Caco-2 (cell line): ENCODE measurements at regions not wholly inside any gene's neighbourhood (a gene's known extent, or its start where the extent isn't known, plus 50 kb on each side); places are given as distances from the start of the nearest gene placed in this dataset.

Experiments used
- BruUV-seq: library from RNA; stranded (reverse); fragments of 400-500 nt; replicated peaks from 2 replicates; lab custom pipeline; 2021; lab: Mats Ljungman, UMichigan
- CTCF ChIA-PET: fragments of 300-600 bp; sonication (Branson Sonifier 250); formaldehyde crosslinking; loops from one replicate; lab custom pipeline; 2022; ENCODE audit warnings: antibody characterized with exemption; lab: Charles Lee
- POLR2A ChIA-PET: fragments of 300-600 bp; sonication (Branson Sonifier 250); formaldehyde crosslinking; loops from one replicate; lab custom pipeline; 2022; ENCODE audit warnings: antibody characterized with exemption; lab: Charles Lee
- DNase-seq, 2 experiments: peaks; one replicate each; pipeline versions ENCODE4 v3.0.0 to v3.0.0-alpha.2; 2020 to 2022
- H3K27me3 ChIP-seq: replicated peaks from 2 replicates; pipeline ENCODE4 v1.6.0; 2011; ENCODE audit warnings: low read length; ENCODE audit not compliant: control insufficient read depth, insufficient read depth
- H3K36me3 ChIP-seq: 2 replicates; pipeline ENCODE4 v1.5.1; 2011; ENCODE audit warnings: low read length; ENCODE audit not compliant: control insufficient read depth, insufficient read depth
- H3K4me1 ChIP-seq: fragments of 250-450 bp; sonication (Bioruptor Pico); 2 replicates; pipeline ENCODE4 v1.5.1; 2020; ENCODE audit warnings: mild to moderate bottlenecking
- H3K4me3 ChIP-seq: 2 replicates; pipeline ENCODE4 v1.5.1; 2011; ENCODE audit warnings: low read depth, mild to moderate bottlenecking, control low read depth, low read length
- H3K9me3 ChIP-seq: fragments of 250-450 bp; sonication (Bioruptor Pico); 2 replicates; pipeline ENCODE4 v1.5.1; 2020; ENCODE audit warnings: mild to moderate bottlenecking, moderate library complexity
- H3K27ac Mint-ChIP-seq: one replicate; pipeline ENCODE4 v1.8.0; 2022; ENCODE audit warnings: mixed read lengths; ENCODE audit not compliant: unreplicated experiment
- H3K27me3 Mint-ChIP-seq: one replicate; pipeline ENCODE4 v1.8.0; 2022; ENCODE audit warnings: mixed read lengths; ENCODE audit not compliant: insufficient read depth, unreplicated experiment
- H3K36me3 Mint-ChIP-seq: one replicate; pipeline ENCODE4 v1.8.0; 2022; ENCODE audit warnings: mild to moderate bottlenecking, mixed read lengths; ENCODE audit not compliant: insufficient read depth, unreplicated experiment
- H3K4me1 Mint-ChIP-seq: one replicate; pipeline ENCODE4 v1.8.0; 2022; ENCODE audit warnings: low read depth, mixed read lengths; ENCODE audit not compliant: unreplicated experiment
- H3K4me3 Mint-ChIP-seq: one replicate; pipeline ENCODE4 v1.8.0; 2022; ENCODE audit warnings: mild to moderate bottlenecking, moderate library complexity, mixed read lengths; ENCODE audit not compliant: unreplicated experiment
- H3K9me3 Mint-ChIP-seq: one replicate; pipeline ENCODE4 v1.8.0; 2022; ENCODE audit warnings: mixed read lengths; ENCODE audit not compliant: unreplicated experiment
- intact Hi-C: fragments of 100-400 bp; cut with micrococcal nuclease; formaldehyde crosslinking; loops from one replicate; pipeline ENCODE4 v1.10.0; 2022; ENCODE audit not compliant: unreplicated experiment
- TF ChIP-seq, protein P1 (sequence below), 2 experiments: fragments of 200-600 bp in 1 of 2; IDR thresholded peaks; 1 replicate in 1 of 2; 2 replicates in 1 of 2; pipeline versions ENCODE4 v1.5.1 to v1.8.0; 2011 to 2022; ENCODE audit warnings: antibody characterized with exemption in 1 of 2, control low read depth in 1 of 2, inconsistent platforms in 1 of 2, low read depth in 1 of 2, low read length in 1 of 2, mild to moderate bottlenecking in 1 of 2, moderate library complexity in 1 of 2; ENCODE audit not compliant: insufficient read depth in 1 of 2, severe bottlenecking in 1 of 2, unreplicated experiment in 1 of 2

DNA sequence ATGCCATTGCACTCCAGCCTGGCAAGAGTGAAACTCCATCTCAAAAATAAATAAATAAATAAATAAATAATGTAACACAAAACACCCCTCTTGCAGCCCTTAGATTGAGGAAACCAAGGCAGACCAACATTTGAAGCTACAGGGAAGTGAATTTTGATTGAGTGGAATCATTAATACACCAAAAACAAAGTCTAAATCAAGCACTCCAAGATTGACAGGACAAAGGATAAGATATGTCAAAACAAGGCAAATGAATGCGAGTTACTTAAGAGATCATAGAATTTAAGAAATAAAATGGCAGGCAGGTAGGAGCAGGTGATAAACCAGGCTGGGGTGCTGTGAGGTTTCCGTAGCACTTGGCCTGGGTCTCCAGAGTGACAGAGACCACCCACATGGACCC is 54.9 kb upstream of the RAB12 start:
- Histone ChIP-seq H3K27me3 (no peaks in the 10 kb centered on the region; the same call in 1 of the 2 replicates), H3K4me1 (no peaks in the 10 kb centered on the region), H3K36me3 (no peaks in the 10 kb centered on the region), H3K9me3 (no peaks in the 10 kb centered on the region), H3K4me3 (no peak overlapping the region)
- H3K27ac Mint-ChIP-seq = no peak overlapping the region
- BruUV-seq = no TSS peak
- DNase-seq = no peak
- ChIA-PET POLR2A (no interaction called here), CTCF (no interaction called here)
- no peaks in the 10 kb centered on the region for H3K9me3 Mint-ChIP-seq
- peaks cover 4% of the 10 kb centered on the region for H3K27me3 Mint-ChIP-seq
- H3K36me3 Mint-ChIP-seq = no peaks in the 10 kb centered on the region
- TF ChIP-seq, protein P1, sequence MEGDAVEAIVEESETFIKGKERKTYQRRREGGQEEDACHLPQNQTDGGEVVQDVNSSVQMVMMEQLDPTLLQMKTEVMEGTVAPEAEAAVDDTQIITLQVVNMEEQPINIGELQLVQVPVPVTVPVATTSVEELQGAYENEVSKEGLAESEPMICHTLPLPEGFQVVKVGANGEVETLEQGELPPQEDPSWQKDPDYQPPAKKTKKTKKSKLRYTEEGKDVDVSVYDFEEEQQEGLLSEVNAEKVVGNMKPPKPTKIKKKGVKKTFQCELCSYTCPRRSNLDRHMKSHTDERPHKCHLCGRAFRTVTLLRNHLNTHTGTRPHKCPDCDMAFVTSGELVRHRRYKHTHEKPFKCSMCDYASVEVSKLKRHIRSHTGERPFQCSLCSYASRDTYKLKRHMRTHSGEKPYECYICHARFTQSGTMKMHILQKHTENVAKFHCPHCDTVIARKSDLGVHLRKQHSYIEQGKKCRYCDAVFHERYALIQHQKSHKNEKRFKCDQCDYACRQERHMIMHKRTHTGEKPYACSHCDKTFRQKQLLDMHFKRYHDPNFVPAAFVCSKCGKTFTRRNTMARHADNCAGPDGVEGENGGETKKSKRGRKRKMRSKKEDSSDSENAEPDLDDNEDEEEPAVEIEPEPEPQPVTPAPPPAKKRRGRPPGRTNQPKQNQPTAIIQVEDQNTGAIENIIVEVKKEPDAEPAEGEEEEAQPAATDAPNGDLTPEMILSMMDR (IDR thresholded peaks at IDR 0.05; ENCODE audit: insufficient read depth in 1 of 2, low read depth in 1 of 2, low read length in 1 of 2, severe bottlenecking in 1 of 2, unreplicated experiment in 1 of 2) = no peak
- no peak overlapping the region for H3K4me3 Mint-ChIP-seq
- intact Hi-C loops = no loop called here
- no peaks in the 10 kb centered on the region for H3K4me1 Mint-ChIP-seq

DNA sequence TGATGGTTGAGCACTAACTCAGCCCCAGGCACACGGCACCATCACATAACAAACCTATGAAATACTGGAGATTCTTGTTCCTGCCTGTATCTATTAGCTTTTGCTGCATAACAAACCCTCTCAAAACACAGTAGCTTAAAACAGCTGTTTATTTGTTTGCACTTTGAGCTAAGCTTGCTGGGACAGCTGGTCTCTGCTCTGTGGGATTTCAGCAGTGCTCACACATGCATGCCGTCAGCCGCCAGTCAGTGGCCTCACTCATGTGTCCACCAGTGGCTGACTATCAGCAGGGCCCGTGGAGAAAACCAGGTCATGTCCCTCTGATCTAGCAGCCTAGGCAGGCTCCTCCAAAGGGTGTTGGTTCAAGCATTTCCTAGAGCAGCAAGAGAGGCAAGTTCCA is 52.8 kb upstream of the RAB12 start:
- H3K4me1 ChIP-seq = no peaks in the 10 kb centered on the region
- H3K27me3 ChIP-seq = no peaks in the 10 kb centered on the region
- no TSS peak for BruUV-seq
- Mint-ChIP-seq H3K27ac (no peak overlapping the region), H3K27me3 (peaks cover 7% of the 10 kb centered on the region), H3K9me3 (no peaks in the 10 kb centered on the region), H3K36me3 (no peaks in the 10 kb centered on the region), H3K4me3 (no peak overlapping the region), H3K4me1 (no peaks in the 10 kb centered on the region)
- no peak for DNase-seq
- H3K9me3 ChIP-seq = no peaks in the 10 kb centered on the region
- POLR2A ChIA-PET = no interaction called here
- H3K36me3 ChIP-seq = no peaks in the 10 kb centered on the region
- CTCF ChIA-PET = no interaction called here
- no peak overlapping the region for H3K4me3 ChIP-seq
- TF ChIP-seq, protein P1 (IDR thresholded peaks at IDR 0.05; ENCODE audit: insufficient read depth in 1 of 2, low read depth in 1 of 2, low read length in 1 of 2, severe bottlenecking in 1 of 2, unreplicated experiment in 1 of 2) = no peak
- intact Hi-C loops = no loop called here
